ENCODE measurements at regions not wholly inside any gene's neighbourhood (a gene's known extent, or its start where the extent isn't known, plus 50 kb on each side); places are given as distances from the start of the nearest gene placed in this dataset.

GRCh38 chr7:46809886-46810285 is 772.0 kb downstream of the TNS3 start:
- intact Hi-C loops (cut with DNase I), result loop anchor here in 1 of 2 donors (10.0 kb wide), 1 partner anchor 255 kb away; no protein-coding TSS in a partner anchor
- Histone ChIP-seq H3K4me3 (no peak overlapping the region), H3K27ac (no peak overlapping the region), H3K27me3 (no peaks in the 10 kb centered on the region), H3K4me1 (replicated peaks in 1 of 2) (no peaks in the 10 kb centered on the region), H3K36me3 (replicated peaks in 1 of 2) (no peaks in the 10 kb centered on the region), H3K9me3 (replicated peaks in 1 of 3) (no peaks in the 10 kb centered on the region)
- no peak for DNase-seq
- TF ChIP-seq CTCF (IDR thresholded peaks at IDR 0.05) (no peak), POLR2A (IDR thresholded peaks at IDR 0.05) (no peak)
- WGBS, 4 donors, result 81 to 94% (median 90%) methylated on average over 4 of the region's 4 CpGs

- Histone ChIP-seq H3K4me1 (replicated peaks in 1 of 2) (no peaks in the 10 kb centered on the region), H3K27ac (no peak overlapping the region), H3K9me3 (replicated peaks in 1 of 3) (no peaks in the 10 kb centered on the region), H3K27me3 (no peaks in the 10 kb centered on the region), H3K36me3 (replicated peaks in 1 of 2) (no peaks in the 10 kb centered on the region), H3K4me3 (no peak overlapping the region)
- intact Hi-C loops (cut with DNase I), result loop anchor here in 1 of 2 donors (10.0 kb wide), 1 partner anchor 258 kb away; no protein-coding TSS in a partner anchor
- DNase-seq, result no peak
- 48 to 62% (median 50%) methylated on average over 3 of the region's 3 CpGs for WGBS, 4 donors
- TF ChIP-seq POLR2A (IDR thresholded peaks at IDR 0.05), result no peak
- no peak for TF ChIP-seq CTCF (IDR thresholded peaks at IDR 0.05)
These were observed 775.1 kb downstream of the TNS3 start for GRCh38 chr7:46806856-46807255.

- no peak overlapping the region for H3K4me3 ChIP-seq
- H3K36me3 ChIP-seq (replicated peaks in 1 of 2), result no peaks in the 10 kb centered on the region
- H3K27ac ChIP-seq, result no peak overlapping the region
- no peaks in the 10 kb centered on the region for H3K27me3 ChIP-seq
- WGBS, 4 donors, result 66 to 93% (median 92%) methylated on average over 2 of the region's 2 CpGs
- TF ChIP-seq CTCF (IDR thresholded peaks at IDR 0.05) (no peak), POLR2A (IDR thresholded peaks at IDR 0.05) (no peak)
- no peaks in the 10 kb centered on the region for H3K4me1 ChIP-seq (replicated peaks in 1 of 2)
- peaks cover 0 to 2% (median 0%) of the 10 kb centered on the region in 3 donors for H3K9me3 ChIP-seq (replicated peaks in 1 of 3)
- DNase-seq, result no peak
- intact Hi-C loops (cut with DNase I), result loop anchor here in 1 of 2 donors (10.0 kb wide), 1 partner anchor 262 kb away; no protein-coding TSS in a partner anchor
These were observed 779.4 kb downstream of the TNS3 start for GRCh38 chr7:46802479-46802878.

- no peak for TF ChIP-seq POLR2A (IDR thresholded peaks at IDR 0.05)
- TF ChIP-seq CTCF (IDR thresholded peaks at IDR 0.05), result no peak
- 75 to 93% (median 81%) methylated on average over 1 of the region's 1 CpG for WGBS, 4 donors
- Histone ChIP-seq H3K9me3 (replicated peaks in 1 of 3) (no peaks in the 10 kb centered on the region), H3K4me3 (no peak overlapping the region), H3K27ac (no peak overlapping the region), H3K4me1 (replicated peaks in 1 of 2) (no peaks in the 10 kb centered on the region), H3K36me3 (replicated peaks in 1 of 2) (no peaks in the 10 kb centered on the region), H3K27me3 (no peaks in the 10 kb centered on the region)
- DNase-seq, result no peak
- intact Hi-C loops (cut with DNase I), result no loop called here
These were observed 790.7 kb downstream of the TNS3 start for GRCh38 chr7:46791188-46791587.

Measured in adrenal gland (tissue), 9 donors.